ENCODE measurements at regions not wholly inside any gene's neighbourhood (a gene's known extent, or its start where the extent isn't known, plus 50 kb on each side); places are given as distances from the start of the nearest gene placed in this dataset.
"Not testable (repeated sequence)": the region's sequence is repeated elsewhere in the genome, so short reads cannot be mapped to it uniquely, and the experiment has no call there.

- Mint-ChIP-seq H3K27ac (no peak overlapping the region), H3K9me3 (no peaks in the 10 kb centered on the region), H3K4me3 (no peak overlapping the region), H3K27me3 (no peaks in the 10 kb centered on the region), H3K36me3 (ENCODE audit: low read depth) (no peaks in the 10 kb centered on the region), H3K4me1 (ENCODE audit: low read depth) (no peaks in the 10 kb centered on the region)
- intact Hi-C loops (cut with DNase I, micrococcal nuclease): no loop called here
- ChIA-PET CTCF (no interaction called here), POLR2A (no interaction called here)
- Histone ChIP-seq H3K27ac (ENCODE audit: low read depth in 1 of 2, low read length in 2 of 2) (no peak overlapping the region), H3K36me3 (ENCODE audit: insufficient read depth, low read length) (no peaks in the 10 kb centered on the region), H3K9me3 (ENCODE audit: control insufficient read depth in 1 of 2, insufficient read depth in 1 of 2, low read length in 2 of 2) (no peaks in the 10 kb centered on the region), H3K27me3 (ENCODE audit: control insufficient read depth in 1 of 2, insufficient read depth in 2 of 2, low read length in 2 of 2) (no peaks in the 10 kb centered on the region), H3K4me1 (ENCODE audit: insufficient read depth, low read length) (no peaks in the 10 kb centered on the region), H3K4me3 (ENCODE audit: low read length) (no peak overlapping the region)
- DNase-seq: no peak
- no peak for TF ChIP-seq CTCF (IDR thresholded peaks at IDR 0.05)
- no peak for ATAC-seq (ENCODE audit: poor library complexity)
Observed at GRCh38 chrX:110914281-110914680, 118.7 kb upstream of the CHRDL1 start.

GRCh38 chrX:110904747-110905146 lies 109.1 kb upstream of the CHRDL1 start:
- ATAC-seq (ENCODE audit: poor library complexity); DNase-seq; POLR2A ChIA-PET; H3K27me3 ChIP-seq (ENCODE audit: control insufficient read depth in 1 of 2, insufficient read depth in 2 of 2, low read length in 2 of 2); H3K36me3 ChIP-seq (ENCODE audit: insufficient read depth, low read length); H3K27me3 Mint-ChIP-seq; H3K4me3 Mint-ChIP-seq; H3K27ac ChIP-seq (ENCODE audit: low read depth in 1 of 2, low read length in 2 of 2); H3K9me3 ChIP-seq (ENCODE audit: control insufficient read depth in 1 of 2, insufficient read depth in 1 of 2, low read length in 2 of 2); H3K36me3 Mint-ChIP-seq (ENCODE audit: low read depth); H3K27ac Mint-ChIP-seq; intact Hi-C loops (cut with DNase I, micrococcal nuclease); CTCF ChIA-PET; H3K4me1 Mint-ChIP-seq (ENCODE audit: low read depth); H3K4me1 ChIP-seq (ENCODE audit: insufficient read depth, low read length); H3K4me3 ChIP-seq (ENCODE audit: low read length); H3K9me3 Mint-ChIP-seq: not testable (repeated sequence)

- ChIA-PET CTCF (no interaction called here), POLR2A (no interaction called here)
- Histone ChIP-seq H3K36me3 (ENCODE audit: insufficient read depth, low read length) (no peaks in the 10 kb centered on the region), H3K9me3 (ENCODE audit: control insufficient read depth in 1 of 2, insufficient read depth in 1 of 2, low read length in 2 of 2) (peaks cover 0 to 5% of the 10 kb centered on the region in 2 experiments), H3K27me3 (ENCODE audit: control insufficient read depth in 1 of 2, insufficient read depth in 2 of 2, low read length in 2 of 2) (peaks cover 0 to 2% of the 10 kb centered on the region in 2 experiments), H3K4me1 (ENCODE audit: insufficient read depth, low read length) (no peaks in the 10 kb centered on the region), H3K27ac (ENCODE audit: low read depth in 1 of 2, low read length in 2 of 2) (no peak overlapping the region), H3K4me3 (ENCODE audit: low read length) (no peak overlapping the region)
- DNase-seq (no peak), ATAC-seq (ENCODE audit: poor library complexity) (no peak)
- no peaks in the 10 kb centered on the region for H3K4me1 Mint-ChIP-seq (ENCODE audit: low read depth)
- H3K4me3 Mint-ChIP-seq: no peak overlapping the region
- no peak for TF ChIP-seq CTCF (IDR thresholded peaks at IDR 0.05)
- intact Hi-C loops (cut with DNase I, micrococcal nuclease): no loop called here
- no peaks in the 10 kb centered on the region for H3K36me3 Mint-ChIP-seq (ENCODE audit: low read depth)
- H3K27me3 Mint-ChIP-seq: no peaks in the 10 kb centered on the region
- H3K27ac Mint-ChIP-seq: no peak overlapping the region
- peaks cover 2% of the 10 kb centered on the region for H3K9me3 Mint-ChIP-seq
Observed at GRCh38 chrX:110881971-110882370, 86.4 kb upstream of the CHRDL1 start.

- Mint-ChIP-seq H3K36me3 (ENCODE audit: low read depth) (no peaks in the 10 kb centered on the region), H3K9me3 (no peaks in the 10 kb centered on the region), H3K27me3 (no peaks in the 10 kb centered on the region), H3K4me3 (no peak overlapping the region), H3K4me1 (ENCODE audit: low read depth) (no peaks in the 10 kb centered on the region), H3K27ac (no peak overlapping the region)
- H3K27me3 ChIP-seq (ENCODE audit: control insufficient read depth in 1 of 2, insufficient read depth in 2 of 2, low read length in 2 of 2): peaks cover 0 to 2% of the 10 kb centered on the region in 2 experiments
- H3K4me3 ChIP-seq (ENCODE audit: low read length): no peak overlapping the region
- H3K36me3 ChIP-seq (ENCODE audit: insufficient read depth, low read length): no peaks in the 10 kb centered on the region
- H3K9me3 ChIP-seq (ENCODE audit: control insufficient read depth in 1 of 2, insufficient read depth in 1 of 2, low read length in 2 of 2): no peaks in the 10 kb centered on the region
- ChIA-PET POLR2A (no interaction called here), CTCF (no interaction called here)
- no peak for TF ChIP-seq CTCF (IDR thresholded peaks at IDR 0.05)
- no peaks in the 10 kb centered on the region for H3K4me1 ChIP-seq (ENCODE audit: insufficient read depth, low read length)
- DNase-seq (no peak), ATAC-seq (ENCODE audit: poor library complexity) (no peak)
- intact Hi-C loops (cut with DNase I, micrococcal nuclease): no loop called here
- H3K27ac ChIP-seq (ENCODE audit: low read depth in 1 of 2, low read length in 2 of 2): no peak overlapping the region
Observed at GRCh38 chrX:110877326-110877725, 81.7 kb upstream of the CHRDL1 start.

Data from CD4-positive, alpha-beta T cell (primary cell).